H1 (cell line): ENCODE measurements at regions not wholly inside any gene's neighbourhood (a gene's known extent, or its start where the extent isn't known, plus 50 kb on each side); places are given as distances from the start of the nearest gene placed in this dataset.

ENCODE experiments used
- RAD21 ChIP-seq, 2 experiments: IDR thresholded peaks in 1 of 2; conservative IDR thresholded peaks in 1 of 2; 2 replicates each; pipeline ENCODE4 v1.6.1; 2011; ENCODE audit warnings: low read depth in 2 of 2, low read length in 2 of 2, improper control_type of control experiment in 1 of 2, inconsistent platforms in 1 of 2, mild to moderate bottlenecking in 1 of 2, moderate library complexity in 1 of 2
- SP1 ChIP-seq: IDR thresholded peaks from 2 replicates; pipeline ENCODE4 v1.6.1; 2011; ENCODE audit warnings: low read depth, low read length
- YY1 ChIP-seq: IDR thresholded peaks from 2 replicates; pipeline ENCODE4 v1.6.1; 2011; ENCODE audit warnings: low read depth, mild to moderate bottlenecking, low read length
- TF ChIP-seq, protein P1 (sequence below): fragments of 300-600 bp; sonication (generic); IDR thresholded peaks from 2 replicates; pipeline ENCODE4 v1.7.1; 2012; ENCODE audit warnings: low read length, moderate library complexity, mild to moderate bottlenecking, inconsistent platforms; ENCODE audit not compliant: insufficient replicate concordance

DNA sequence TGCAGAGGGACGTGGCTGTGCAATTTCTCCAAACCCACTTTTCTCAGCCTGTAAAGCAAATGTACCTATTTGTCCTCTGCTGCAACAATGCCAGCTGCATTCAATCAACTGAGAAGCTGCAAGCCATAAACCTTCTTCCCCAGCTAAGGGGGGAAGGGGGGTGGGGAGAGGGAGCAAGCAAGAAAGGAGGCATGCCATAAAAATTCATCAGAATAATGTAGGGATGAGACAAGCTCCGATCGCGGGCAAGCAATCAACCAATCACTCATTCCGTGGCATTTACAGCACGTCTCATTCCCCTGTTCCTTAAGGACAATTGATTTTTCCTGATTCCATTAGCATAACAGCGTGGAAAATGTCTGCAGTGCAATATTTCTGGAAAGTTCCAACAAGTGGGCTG, 144.8 kb downstream of the DMRTA2 start (continued):
- TF ChIP-seq, protein P1, sequence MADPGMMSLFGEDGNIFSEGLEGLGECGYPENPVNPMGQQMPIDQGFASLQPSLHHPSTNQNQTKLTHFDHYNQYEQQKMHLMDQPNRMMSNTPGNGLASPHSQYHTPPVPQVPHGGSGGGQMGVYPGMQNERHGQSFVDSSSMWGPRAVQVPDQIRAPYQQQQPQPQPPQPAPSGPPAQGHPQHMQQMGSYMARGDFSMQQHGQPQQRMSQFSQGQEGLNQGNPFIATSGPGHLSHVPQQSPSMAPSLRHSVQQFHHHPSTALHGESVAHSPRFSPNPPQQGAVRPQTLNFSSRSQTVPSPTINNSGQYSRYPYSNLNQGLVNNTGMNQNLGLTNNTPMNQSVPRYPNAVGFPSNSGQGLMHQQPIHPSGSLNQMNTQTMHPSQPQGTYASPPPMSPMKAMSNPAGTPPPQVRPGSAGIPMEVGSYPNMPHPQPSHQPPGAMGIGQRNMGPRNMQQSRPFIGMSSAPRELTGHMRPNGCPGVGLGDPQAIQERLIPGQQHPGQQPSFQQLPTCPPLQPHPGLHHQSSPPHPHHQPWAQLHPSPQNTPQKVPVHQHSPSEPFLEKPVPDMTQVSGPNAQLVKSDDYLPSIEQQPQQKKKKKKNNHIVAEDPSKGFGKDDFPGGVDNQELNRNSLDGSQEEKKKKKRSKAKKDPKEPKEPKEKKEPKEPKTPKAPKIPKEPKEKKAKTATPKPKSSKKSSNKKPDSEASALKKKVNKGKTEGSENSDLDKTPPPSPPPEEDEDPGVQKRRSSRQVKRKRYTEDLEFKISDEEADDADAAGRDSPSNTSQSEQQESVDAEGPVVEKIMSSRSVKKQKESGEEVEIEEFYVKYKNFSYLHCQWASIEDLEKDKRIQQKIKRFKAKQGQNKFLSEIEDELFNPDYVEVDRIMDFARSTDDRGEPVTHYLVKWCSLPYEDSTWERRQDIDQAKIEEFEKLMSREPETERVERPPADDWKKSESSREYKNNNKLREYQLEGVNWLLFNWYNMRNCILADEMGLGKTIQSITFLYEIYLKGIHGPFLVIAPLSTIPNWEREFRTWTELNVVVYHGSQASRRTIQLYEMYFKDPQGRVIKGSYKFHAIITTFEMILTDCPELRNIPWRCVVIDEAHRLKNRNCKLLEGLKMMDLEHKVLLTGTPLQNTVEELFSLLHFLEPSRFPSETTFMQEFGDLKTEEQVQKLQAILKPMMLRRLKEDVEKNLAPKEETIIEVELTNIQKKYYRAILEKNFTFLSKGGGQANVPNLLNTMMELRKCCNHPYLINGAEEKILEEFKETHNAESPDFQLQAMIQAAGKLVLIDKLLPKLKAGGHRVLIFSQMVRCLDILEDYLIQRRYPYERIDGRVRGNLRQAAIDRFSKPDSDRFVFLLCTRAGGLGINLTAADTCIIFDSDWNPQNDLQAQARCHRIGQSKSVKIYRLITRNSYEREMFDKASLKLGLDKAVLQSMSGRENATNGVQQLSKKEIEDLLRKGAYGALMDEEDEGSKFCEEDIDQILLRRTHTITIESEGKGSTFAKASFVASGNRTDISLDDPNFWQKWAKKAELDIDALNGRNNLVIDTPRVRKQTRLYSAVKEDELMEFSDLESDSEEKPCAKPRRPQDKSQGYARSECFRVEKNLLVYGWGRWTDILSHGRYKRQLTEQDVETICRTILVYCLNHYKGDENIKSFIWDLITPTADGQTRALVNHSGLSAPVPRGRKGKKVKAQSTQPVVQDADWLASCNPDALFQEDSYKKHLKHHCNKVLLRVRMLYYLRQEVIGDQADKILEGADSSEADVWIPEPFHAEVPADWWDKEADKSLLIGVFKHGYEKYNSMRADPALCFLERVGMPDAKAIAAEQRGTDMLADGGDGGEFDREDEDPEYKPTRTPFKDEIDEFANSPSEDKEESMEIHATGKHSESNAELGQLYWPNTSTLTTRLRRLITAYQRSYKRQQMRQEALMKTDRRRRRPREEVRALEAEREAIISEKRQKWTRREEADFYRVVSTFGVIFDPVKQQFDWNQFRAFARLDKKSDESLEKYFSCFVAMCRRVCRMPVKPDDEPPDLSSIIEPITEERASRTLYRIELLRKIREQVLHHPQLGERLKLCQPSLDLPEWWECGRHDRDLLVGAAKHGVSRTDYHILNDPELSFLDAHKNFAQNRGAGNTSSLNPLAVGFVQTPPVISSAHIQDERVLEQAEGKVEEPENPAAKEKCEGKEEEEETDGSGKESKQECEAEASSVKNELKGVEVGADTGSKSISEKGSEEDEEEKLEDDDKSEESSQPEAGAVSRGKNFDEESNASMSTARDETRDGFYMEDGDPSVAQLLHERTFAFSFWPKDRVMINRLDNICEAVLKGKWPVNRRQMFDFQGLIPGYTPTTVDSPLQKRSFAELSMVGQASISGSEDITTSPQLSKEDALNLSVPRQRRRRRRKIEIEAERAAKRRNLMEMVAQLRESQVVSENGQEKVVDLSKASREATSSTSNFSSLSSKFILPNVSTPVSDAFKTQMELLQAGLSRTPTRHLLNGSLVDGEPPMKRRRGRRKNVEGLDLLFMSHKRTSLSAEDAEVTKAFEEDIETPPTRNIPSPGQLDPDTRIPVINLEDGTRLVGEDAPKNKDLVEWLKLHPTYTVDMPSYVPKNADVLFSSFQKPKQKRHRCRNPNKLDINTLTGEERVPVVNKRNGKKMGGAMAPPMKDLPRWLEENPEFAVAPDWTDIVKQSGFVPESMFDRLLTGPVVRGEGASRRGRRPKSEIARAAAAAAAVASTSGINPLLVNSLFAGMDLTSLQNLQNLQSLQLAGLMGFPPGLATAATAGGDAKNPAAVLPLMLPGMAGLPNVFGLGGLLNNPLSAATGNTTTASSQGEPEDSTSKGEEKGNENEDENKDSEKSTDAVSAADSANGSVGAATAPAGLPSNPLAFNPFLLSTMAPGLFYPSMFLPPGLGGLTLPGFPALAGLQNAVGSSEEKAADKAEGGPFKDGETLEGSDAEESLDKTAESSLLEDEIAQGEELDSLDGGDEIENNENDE, result no peak
- TF ChIP-seq RAD21 (IDR thresholded peaks at IDR 0.05 in 1 of 2, conservative IDR thresholded peaks at IDR 0.05 in 1 of 2; ENCODE audit: low read depth in 2 of 2, low read length in 2 of 2) (no peak), SP1 (no peak), YY1 (no peak)
